Body of pancreas (tissue), 4 donors: ENCODE measurements at regions not wholly inside any gene's neighbourhood (a gene's known extent, or its start where the extent isn't known, plus 50 kb on each side); places are given as distances from the start of the nearest gene placed in this dataset.
"Not testable (repeated sequence)": the region's sequence is repeated elsewhere in the genome, so short reads cannot be mapped to it uniquely, and the experiment has no call there.

Experiments
- ATAC-seq: fragments of 150-250 bp; one replicate; pipeline ENCODE4 v1.9.1; 2016
- DNase-seq, 4 donors: peaks; one replicate each; pipeline ENCODE4 v3.0.0-alpha.2; 2019
- H3K27ac ChIP-seq, 4 donors: fragments of 200-600 bp; sonication (generic); 1 replicate in 3 of 4; 2 replicates in 1 of 4; pipeline versions ENCODE4 v1.5.1 to v1.6.1; 2016 to 2019; ENCODE audit warnings: mild to moderate bottlenecking in 1 of 4, mixed read lengths in 1 of 4, moderate library complexity in 1 of 4
- H3K27me3 ChIP-seq, 2 donors: fragments of 200-600 bp; sonication (generic); one replicate each; pipeline ENCODE4 v1.6.0; 2016; ENCODE audit warnings: mild to moderate bottlenecking in 1 of 2
- H3K36me3 ChIP-seq, 2 donors: fragments of 200-600 bp; sonication (generic); replicated peaks in 1 of 2; 2 replicates each; pipeline ENCODE4 v1.5.1; 2016; ENCODE audit warnings: low read depth in 2 of 2; ENCODE audit not compliant: insufficient read depth in 1 of 2
- H3K4me1 ChIP-seq: fragments of 200-600 bp; sonication (generic); one replicate; pipeline ENCODE4 v1.6.0; 2016
- H3K4me3 ChIP-seq, 2 donors: fragments of 200-600 bp; sonication (generic); 1 replicate in 1 of 2; 2 replicates in 1 of 2; pipeline ENCODE4 v1.5.1; 2016 to 2019
- H3K9me3 ChIP-seq, 3 donors: fragments of 200-600 bp; sonication (generic); 1 replicate in 2 of 3; 2 replicates in 1 of 3; pipeline ENCODE4 v1.5.1; 2016
- POLR2A ChIP-seq, 3 donors: fragments of 450-650 bp; IDR thresholded peaks; one replicate each; pipeline ENCODE4 v1.6.1; 2016; ENCODE audit warnings: antibody characterized with exemption in 3 of 3, mild to moderate bottlenecking in 2 of 3
- WGBS, 2 donors: methylation state at CpG; one replicate each; pipeline ENCODE4 v1.1.5; 2017; 5-methylcytosine and 5-hydroxymethylcytosine counted together
- intact Hi-C: fragments of 100-400 bp; cut with DNase I; formaldehyde crosslinking; loops from one replicate; pipeline ENCODE4 v1.15.1; 2023
- TF ChIP-seq, protein P1 (sequence below), 7 experiments: fragments of 450-650 bp in 4 of 7; fragments of 200-600 bp in 3 of 7; sonication (generic) in 3 of 7; IDR thresholded peaks; one replicate each; pipeline ENCODE4 v1.5.1; 2016 to 2019; ENCODE audit warnings: antibody characterized with exemption in 7 of 7

GRCh38 chr15:60275624-60276023, 122.2 kb downstream of the ANXA2 start:
- Histone ChIP-seq H3K27ac (no peak overlapping the region), H3K4me1 (no peaks in the 10 kb centered on the region), H3K36me3 (no peaks in the 10 kb centered on the region), H3K27me3 (no peaks in the 10 kb centered on the region), H3K4me3 (no peak overlapping the region), H3K9me3 (no peaks in the 10 kb centered on the region)
- intact Hi-C loops = no loop called here
- DNase-seq (no peak), ATAC-seq (no peak)
- TF ChIP-seq, protein P1, sequence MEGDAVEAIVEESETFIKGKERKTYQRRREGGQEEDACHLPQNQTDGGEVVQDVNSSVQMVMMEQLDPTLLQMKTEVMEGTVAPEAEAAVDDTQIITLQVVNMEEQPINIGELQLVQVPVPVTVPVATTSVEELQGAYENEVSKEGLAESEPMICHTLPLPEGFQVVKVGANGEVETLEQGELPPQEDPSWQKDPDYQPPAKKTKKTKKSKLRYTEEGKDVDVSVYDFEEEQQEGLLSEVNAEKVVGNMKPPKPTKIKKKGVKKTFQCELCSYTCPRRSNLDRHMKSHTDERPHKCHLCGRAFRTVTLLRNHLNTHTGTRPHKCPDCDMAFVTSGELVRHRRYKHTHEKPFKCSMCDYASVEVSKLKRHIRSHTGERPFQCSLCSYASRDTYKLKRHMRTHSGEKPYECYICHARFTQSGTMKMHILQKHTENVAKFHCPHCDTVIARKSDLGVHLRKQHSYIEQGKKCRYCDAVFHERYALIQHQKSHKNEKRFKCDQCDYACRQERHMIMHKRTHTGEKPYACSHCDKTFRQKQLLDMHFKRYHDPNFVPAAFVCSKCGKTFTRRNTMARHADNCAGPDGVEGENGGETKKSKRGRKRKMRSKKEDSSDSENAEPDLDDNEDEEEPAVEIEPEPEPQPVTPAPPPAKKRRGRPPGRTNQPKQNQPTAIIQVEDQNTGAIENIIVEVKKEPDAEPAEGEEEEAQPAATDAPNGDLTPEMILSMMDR (IDR thresholded peaks at IDR 0.05) = no peak
- TF ChIP-seq POLR2A (IDR thresholded peaks at IDR 0.05) = no peak
- 74% methylated on average over 3 of the region's 3 CpGs for whole genome bisulfite sequencing, 2 donors

DNA sequence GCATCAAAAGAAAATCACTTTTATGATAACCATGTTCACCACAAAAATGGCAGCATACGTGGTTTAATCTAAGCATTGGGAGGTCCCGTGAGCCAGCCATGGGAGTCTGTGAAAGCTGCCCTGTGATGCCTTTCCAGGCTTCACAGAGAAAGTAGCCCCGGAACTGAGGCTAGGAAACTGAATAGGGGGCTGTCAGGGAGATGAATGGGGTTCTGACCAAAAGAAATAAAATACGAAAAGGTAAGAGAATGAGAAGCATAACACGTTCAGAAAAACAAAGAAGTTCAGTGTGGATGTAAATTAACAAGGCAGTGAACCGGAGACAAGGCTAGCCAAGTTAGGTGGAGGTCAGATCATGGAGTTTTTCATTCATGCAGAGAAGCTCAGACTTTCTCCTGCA, 118.9 kb downstream of the ANXA2 start:
- no peak for ATAC-seq
- Histone ChIP-seq H3K4me3 (no peak overlapping the region), H3K9me3 (no peaks in the 10 kb centered on the region)

DNA sequence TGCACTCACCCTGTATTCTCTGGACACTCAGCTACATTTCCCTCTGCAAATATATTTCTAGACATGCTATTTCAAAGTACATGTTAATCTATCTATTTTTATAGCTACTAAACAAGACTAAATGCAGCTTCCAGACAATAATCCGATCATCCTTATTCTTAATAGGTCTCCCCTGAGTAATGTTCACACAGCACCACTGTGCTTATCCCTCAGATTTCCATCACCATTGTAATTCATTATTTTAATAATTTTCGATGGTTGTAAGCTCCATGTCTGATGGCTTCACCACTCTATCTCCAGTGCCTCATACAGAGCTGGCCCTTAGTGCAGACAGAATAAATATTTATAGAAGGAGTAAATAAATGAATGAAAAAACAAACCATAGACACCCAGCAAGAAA, 117.5 kb downstream of the ANXA2 start:
- no peaks in the 10 kb centered on the region for H3K27me3 ChIP-seq
- H3K9me3 ChIP-seq = no peaks in the 10 kb centered on the region
- intact Hi-C loops = no loop called here
- H3K4me3 ChIP-seq = no peak overlapping the region
- H3K4me1 ChIP-seq = no peaks in the 10 kb centered on the region
- no peak for TF ChIP-seq POLR2A (IDR thresholded peaks at IDR 0.05)
- TF ChIP-seq, protein P1 (IDR thresholded peaks at IDR 0.05) = no peak
- WGBS, 2 donors = 62 to 72% methylated on average over 2 of the region's 2 CpGs
- no peak overlapping the region for H3K27ac ChIP-seq
- H3K36me3 ChIP-seq = no peaks in the 10 kb centered on the region
- DNase-seq (no peak), ATAC-seq (no peak)

More for the DNA sequence above, 118.9 kb downstream of the ANXA2 start:
- 65 to 73% methylated on average over 6 of the region's 6 CpGs for WGBS, 2 donors
- Histone ChIP-seq H3K27ac (no peak overlapping the region), H3K27me3 (no peaks in the 10 kb centered on the region), H3K36me3 (no peaks in the 10 kb centered on the region), H3K4me1 (no peaks in the 10 kb centered on the region)
- no peak for TF ChIP-seq POLR2A (IDR thresholded peaks at IDR 0.05)
- TF ChIP-seq, protein P1 (IDR thresholded peaks at IDR 0.05) = no peak
- DNase-seq = no peak
- intact Hi-C loops = no loop called here

- intact Hi-C loops = no loop called here
- no peak overlapping the region for H3K4me3 ChIP-seq
- TF ChIP-seq POLR2A (IDR thresholded peaks at IDR 0.05) = no peak
- TF ChIP-seq, protein P1 (IDR thresholded peaks at IDR 0.05) = no peak
- no peaks in the 10 kb centered on the region for H3K9me3 ChIP-seq
- H3K27ac ChIP-seq = no peak overlapping the region
- no peaks in the 10 kb centered on the region for H3K4me1 ChIP-seq
- ATAC-seq (no peak), DNase-seq (no peak)
- no peaks in the 10 kb centered on the region for H3K27me3 ChIP-seq
- H3K36me3 ChIP-seq = no peaks in the 10 kb centered on the region
Measured at GRCh38 chr15:60283936-60284335, 113.8 kb downstream of the ANXA2 start.

DNA sequence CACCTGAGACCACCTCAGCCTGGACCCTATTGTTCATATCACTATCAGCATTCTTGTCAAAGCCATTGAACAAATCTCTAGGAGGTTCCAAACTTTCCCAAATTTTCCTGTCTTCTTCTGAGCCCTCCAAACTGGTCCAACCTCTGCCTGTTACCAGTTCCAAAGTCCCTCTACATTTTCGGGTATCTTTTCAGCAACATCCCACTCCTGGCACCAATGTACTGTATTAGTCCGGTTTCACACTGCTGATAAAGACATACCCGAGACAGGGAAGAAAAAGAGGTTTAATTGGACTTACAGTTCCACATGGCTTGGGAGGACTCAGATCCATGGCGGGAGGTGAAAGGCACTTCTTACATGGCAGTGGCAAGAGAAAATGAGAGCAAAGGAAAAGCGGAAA, 101.9 kb downstream of the ANXA2 start:
- H3K27me3 ChIP-seq, H3K36me3 ChIP-seq, H3K4me1 ChIP-seq, DNase-seq, H3K27ac ChIP-seq, H3K9me3 ChIP-seq, intact Hi-C loops, H3K4me3 ChIP-seq, ATAC-seq: not testable (repeated sequence)
- 82 to 90% methylated on average over 5 of the region's 5 CpGs for WGBS, 2 donors
